ENCODE measurements at regions not wholly inside any gene's neighbourhood (a gene's known extent, or its start where the extent isn't known, plus 50 kb on each side); places are given as distances from the start of the nearest gene placed in this dataset.

DNA sequence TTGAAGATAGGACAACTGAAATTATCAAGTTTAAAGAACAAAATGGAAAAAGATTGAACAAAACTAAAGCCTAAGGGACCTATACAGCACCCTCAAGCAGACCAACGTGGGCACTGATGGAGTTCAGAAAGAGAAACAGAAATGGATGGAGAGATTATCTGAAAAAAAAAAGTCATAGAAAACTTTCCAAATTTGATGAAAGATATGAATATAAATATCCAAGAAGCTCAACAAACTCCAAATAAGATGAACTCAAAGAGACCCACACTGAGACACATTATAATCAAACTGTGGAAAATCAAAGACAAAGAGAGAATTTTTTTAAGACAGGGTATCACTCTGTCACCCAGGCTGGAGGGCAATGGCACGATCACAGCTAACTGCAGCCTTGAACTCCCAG, 128.6 kb upstream of the PUM3 start:
- DNase-seq (ENCODE audit: low spot score): no peak
- TF ChIP-seq, protein P1, sequence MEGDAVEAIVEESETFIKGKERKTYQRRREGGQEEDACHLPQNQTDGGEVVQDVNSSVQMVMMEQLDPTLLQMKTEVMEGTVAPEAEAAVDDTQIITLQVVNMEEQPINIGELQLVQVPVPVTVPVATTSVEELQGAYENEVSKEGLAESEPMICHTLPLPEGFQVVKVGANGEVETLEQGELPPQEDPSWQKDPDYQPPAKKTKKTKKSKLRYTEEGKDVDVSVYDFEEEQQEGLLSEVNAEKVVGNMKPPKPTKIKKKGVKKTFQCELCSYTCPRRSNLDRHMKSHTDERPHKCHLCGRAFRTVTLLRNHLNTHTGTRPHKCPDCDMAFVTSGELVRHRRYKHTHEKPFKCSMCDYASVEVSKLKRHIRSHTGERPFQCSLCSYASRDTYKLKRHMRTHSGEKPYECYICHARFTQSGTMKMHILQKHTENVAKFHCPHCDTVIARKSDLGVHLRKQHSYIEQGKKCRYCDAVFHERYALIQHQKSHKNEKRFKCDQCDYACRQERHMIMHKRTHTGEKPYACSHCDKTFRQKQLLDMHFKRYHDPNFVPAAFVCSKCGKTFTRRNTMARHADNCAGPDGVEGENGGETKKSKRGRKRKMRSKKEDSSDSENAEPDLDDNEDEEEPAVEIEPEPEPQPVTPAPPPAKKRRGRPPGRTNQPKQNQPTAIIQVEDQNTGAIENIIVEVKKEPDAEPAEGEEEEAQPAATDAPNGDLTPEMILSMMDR (IDR thresholded peaks at IDR 0.05; ENCODE audit: extremely low read depth, missing control alignments): no peak

DNA sequence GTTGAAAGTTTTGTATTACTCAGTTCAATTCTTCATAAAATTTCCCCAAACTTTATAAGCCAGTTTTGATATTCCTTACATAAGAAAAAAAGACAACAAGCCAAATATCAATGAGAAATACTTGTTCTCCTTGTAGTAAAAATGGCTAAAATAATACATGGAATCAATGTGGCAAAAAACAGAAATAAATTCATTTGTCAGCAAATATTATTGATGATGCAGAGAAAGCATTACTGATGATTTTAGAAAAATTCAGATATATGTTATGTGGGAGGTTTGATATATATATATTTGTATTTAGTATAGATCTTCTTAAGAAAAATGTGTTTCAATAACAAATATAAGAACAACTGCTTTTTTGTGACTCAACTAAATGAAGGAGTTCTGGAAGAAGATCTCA, 127.0 kb upstream of the PUM3 start:
- no peak for DNase-seq (ENCODE audit: low spot score)
- TF ChIP-seq, protein P1 (IDR thresholded peaks at IDR 0.05; ENCODE audit: extremely low read depth, missing control alignments): no peak

DNA sequence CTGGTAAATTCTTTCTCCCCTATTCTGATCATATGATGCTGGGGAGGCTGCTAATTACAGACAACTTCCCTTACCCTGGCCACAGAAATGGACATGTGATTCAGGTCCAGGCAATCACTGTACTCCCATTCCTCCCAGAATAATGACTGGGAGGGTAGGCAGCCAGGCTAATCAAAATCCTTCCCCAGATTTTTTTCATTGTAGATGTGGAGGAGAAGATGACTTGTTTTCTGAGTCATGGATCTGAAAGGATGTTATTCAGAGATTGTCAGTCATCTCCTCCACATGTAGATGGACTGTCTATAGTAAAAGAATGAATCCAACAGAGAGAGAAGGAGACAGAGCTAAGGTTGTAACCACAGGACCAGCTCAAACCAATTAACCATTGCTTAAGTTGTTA, 123.9 kb upstream of the PUM3 start:
- DNase-seq (ENCODE audit: low spot score): no peak
- TF ChIP-seq, protein P1 (IDR thresholded peaks at IDR 0.05; ENCODE audit: extremely low read depth, missing control alignments): no peak

DNA sequence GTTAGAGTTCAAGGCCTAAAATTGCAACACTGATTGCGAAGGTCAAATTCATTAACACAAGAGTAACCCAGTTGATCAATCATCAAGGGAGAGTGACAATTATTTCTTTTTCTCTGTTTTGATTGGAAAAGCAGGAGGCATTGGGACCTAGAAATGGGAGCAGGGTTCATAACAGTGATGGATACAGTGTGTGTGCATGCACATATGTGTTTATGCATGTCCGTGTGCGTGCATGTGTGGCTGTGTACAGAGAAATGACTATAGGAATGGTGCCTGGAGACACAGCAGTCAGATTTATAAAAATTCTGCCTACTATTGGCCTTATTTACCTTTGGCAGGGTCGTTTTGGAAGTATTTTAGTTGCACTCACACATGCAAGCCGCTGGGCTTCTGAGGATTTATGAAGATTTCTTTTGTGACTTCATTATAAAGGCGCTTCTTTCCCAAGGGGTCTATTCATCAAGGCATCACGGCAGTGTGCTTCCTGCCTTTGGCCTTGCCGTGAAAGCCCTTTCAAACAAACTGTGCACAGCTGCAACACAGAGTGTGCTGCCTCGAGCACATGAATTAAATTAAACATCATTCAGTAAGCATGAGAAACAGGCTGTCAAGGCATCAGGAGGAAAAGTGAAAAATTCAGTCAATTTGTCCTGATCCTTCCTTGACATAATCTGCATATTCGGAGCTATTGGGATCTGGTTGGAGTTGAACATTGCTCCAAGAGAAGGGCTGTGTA, 122.8 kb upstream of the PUM3 start:
- TF ChIP-seq, protein P1 (IDR thresholded peaks at IDR 0.05; ENCODE audit: extremely low read depth, missing control alignments): no peak
- no peak for DNase-seq (ENCODE audit: low spot score)

DNA sequence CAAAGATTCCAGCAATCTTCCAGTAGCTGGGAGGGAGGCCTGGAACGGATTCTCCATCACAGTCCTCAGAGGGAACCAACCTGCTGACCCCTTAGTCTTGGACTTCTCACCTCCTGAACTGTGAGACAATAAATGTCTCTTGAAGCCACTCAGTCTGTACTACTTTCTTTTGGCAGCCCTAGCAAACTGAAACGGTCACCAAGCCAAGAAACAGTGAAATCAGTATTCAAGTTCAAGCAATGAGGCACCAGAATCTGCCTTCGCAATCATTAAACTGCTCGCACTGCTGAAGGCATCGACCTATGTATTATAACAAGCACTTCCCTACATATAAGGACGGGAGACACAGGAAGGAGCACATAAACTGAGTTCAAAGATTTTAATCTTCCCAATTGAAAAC, 120.6 kb upstream of the PUM3 start:
- DNase-seq (ENCODE audit: low spot score): no peak
- TF ChIP-seq, protein P1 (IDR thresholded peaks at IDR 0.05; ENCODE audit: extremely low read depth, missing control alignments): no peak

DNA sequence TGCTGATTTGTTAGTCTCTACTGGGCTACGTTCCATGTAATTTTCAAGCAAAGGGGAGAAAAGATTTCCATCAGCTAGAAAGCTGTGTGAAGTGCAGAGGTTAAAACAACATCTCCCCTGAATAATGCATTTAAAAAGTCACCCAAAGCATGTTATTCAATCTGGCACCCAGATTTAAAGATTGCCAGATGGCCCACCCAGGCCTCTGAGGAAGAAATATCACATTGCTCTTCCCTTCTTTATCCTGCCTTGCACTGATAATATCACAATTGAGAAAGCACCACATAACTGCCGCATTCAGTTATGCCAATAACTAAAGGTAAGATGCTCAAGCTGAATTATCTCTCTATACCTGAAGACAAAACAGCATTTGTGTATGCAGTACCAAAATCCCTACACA, 119.4 kb upstream of the PUM3 start:
- no peak for DNase-seq (ENCODE audit: low spot score)
- TF ChIP-seq, protein P1 (IDR thresholded peaks at IDR 0.05; ENCODE audit: extremely low read depth, missing control alignments): no peak

DNA sequence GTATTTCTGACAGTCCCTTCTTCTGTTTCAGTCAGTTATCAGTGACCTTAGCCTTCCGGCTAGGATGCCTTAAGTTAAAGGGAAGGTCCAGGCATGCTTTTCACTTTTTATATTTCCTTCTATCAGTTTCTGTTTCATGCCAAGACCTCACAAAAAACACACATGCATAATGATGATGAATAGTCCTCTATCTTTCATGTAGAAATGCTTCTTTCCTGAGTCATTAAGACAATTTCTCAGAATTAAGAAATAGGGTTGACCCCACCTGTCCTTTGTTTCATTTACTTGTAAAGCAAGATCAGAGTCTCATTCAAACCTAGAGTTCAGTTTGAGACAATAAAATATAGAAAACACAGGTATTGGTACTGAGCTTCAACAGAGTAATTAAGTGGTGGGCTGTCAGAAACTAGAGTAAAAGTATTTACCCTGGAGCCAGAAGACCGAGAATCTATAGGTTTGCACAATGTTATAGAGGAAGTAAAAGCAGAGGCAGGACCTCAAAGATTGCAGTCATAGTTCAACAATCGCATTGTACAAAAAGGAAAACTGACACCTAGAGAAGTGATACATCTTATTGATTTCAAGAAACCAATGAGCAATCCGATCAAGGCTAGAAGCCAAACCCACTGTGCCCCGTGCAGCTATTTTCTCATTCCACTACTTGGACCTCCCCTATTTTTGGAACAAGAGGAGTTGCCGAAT, 118.7 kb upstream of the PUM3 start:
- TF ChIP-seq, protein P1 (IDR thresholded peaks at IDR 0.05; ENCODE audit: extremely low read depth, missing control alignments): no peak
- no peak for DNase-seq (ENCODE audit: low spot score)
